ENCODE measurements at regions not wholly inside any gene's neighbourhood (a gene's known extent, or its start where the extent isn't known, plus 50 kb on each side); places are given as distances from the start of the nearest gene placed in this dataset.
A peak's percentile ranks its signal among the peaks of the same experiment; 100 is the strongest.

DNA sequence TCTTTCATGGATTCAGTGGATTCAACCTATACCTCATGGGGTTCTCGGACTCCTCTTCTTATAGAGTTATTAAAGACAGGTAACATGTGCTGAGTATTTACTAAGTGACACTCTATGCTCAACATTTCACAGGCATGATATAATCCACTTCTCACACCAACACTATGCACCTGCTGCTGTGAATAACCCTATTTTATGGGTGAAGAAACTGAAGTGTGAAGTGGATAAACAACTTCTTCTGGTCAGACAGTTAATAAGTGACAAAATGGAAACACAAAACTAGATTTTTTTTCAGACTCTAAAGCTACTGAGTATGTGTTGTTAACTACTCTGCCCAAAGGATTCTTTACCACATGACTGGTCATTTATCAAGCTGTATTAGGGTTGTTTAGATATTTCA lies 403.5 kb downstream of the DIPK2A start:
- no peak for DNase-seq
- WGBS (ENCODE audit: insufficient coverage): no CpG with 5 or more reads among the region's 1 CpG
- Histone ChIP-seq H3K27me3 (ENCODE audit: control insufficient read depth, insufficient read depth, low read length) (no peaks in the 10 kb centered on the region), H3K9me3 (replicated peaks; ENCODE audit: control insufficient read depth, low read depth, low read length) (peaks cover 2% of the 10 kb centered on the region), H3K4me1 (ENCODE audit: control insufficient read depth, insufficient read depth, low read length) (no peaks in the 10 kb centered on the region), H3K27ac (ENCODE audit: low read length) (no peak overlapping the region), H3K4me3 (ENCODE audit: low read length) (no peak overlapping the region), H3K36me3 (ENCODE audit: control insufficient read depth, insufficient read depth, low read length) (no peaks in the 10 kb centered on the region)

DNA sequence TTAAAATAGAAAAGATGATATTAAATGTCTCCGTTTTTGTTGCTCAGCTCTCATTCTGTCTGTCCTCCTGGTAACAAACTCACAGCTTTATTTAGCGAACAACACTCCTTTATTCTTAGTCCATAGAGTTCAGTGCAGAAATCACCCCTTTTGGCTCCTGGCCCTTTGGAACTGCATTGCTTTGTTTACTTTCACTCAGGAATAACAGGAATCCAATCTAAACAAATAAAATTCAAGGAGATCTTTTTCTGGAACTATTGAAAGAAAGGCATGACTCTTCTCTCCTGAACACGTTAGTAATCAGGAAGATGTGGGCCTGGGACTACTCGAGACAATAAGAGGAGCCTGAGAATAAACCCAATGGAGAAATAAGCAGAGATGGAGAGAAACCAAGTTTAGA lies 409.2 kb downstream of the DIPK2A start:
- Histone ChIP-seq H3K36me3 (ENCODE audit: control insufficient read depth, insufficient read depth, low read length) (no peaks in the 10 kb centered on the region), H3K27ac (ENCODE audit: low read length) (no peak overlapping the region), H3K27me3 (ENCODE audit: control insufficient read depth, insufficient read depth, low read length) (no peaks in the 10 kb centered on the region), H3K4me1 (ENCODE audit: control insufficient read depth, insufficient read depth, low read length) (no peaks in the 10 kb centered on the region), H3K9me3 (replicated peaks; ENCODE audit: control insufficient read depth, low read depth, low read length) (no peaks in the 10 kb centered on the region), H3K4me3 (ENCODE audit: low read length) (no peak overlapping the region)
- 88% methylated on average over 1 of the region's 4 CpGs for WGBS (ENCODE audit: insufficient coverage)
- DNase-seq: peak; percentile 5

DNA sequence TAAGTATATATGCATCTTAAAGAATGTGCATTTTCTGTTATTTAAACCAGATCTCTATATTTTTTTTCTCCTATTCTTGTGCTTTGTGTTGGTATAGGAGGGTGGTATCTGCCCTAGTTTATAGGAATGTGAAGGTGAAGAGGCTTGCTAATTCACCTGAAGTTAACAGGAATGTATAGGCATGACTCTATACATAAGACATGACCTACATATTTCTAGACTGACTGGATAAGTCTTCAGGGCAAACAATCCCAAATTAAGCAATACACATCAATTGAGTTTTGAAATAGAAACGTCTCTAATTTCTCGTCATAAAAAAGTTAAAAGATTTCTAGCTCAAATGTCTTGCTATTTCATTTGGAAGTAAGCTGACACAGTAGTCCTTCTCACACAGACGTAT lies 410.0 kb downstream of the DIPK2A start:
- WGBS (ENCODE audit: insufficient coverage): no CpG with 5 or more reads among the region's 3 CpGs
- H3K27me3 ChIP-seq (ENCODE audit: control insufficient read depth, insufficient read depth, low read length): no peaks in the 10 kb centered on the region
- H3K4me3 ChIP-seq (ENCODE audit: low read length): no peak overlapping the region
- no peak for DNase-seq
- H3K4me1 ChIP-seq (ENCODE audit: control insufficient read depth, insufficient read depth, low read length): no peaks in the 10 kb centered on the region
- H3K36me3 ChIP-seq (ENCODE audit: control insufficient read depth, insufficient read depth, low read length): no peaks in the 10 kb centered on the region
- no peaks in the 10 kb centered on the region for H3K9me3 ChIP-seq (replicated peaks; ENCODE audit: control insufficient read depth, low read depth, low read length)
- H3K27ac ChIP-seq (ENCODE audit: low read length): no peak overlapping the region

DNA sequence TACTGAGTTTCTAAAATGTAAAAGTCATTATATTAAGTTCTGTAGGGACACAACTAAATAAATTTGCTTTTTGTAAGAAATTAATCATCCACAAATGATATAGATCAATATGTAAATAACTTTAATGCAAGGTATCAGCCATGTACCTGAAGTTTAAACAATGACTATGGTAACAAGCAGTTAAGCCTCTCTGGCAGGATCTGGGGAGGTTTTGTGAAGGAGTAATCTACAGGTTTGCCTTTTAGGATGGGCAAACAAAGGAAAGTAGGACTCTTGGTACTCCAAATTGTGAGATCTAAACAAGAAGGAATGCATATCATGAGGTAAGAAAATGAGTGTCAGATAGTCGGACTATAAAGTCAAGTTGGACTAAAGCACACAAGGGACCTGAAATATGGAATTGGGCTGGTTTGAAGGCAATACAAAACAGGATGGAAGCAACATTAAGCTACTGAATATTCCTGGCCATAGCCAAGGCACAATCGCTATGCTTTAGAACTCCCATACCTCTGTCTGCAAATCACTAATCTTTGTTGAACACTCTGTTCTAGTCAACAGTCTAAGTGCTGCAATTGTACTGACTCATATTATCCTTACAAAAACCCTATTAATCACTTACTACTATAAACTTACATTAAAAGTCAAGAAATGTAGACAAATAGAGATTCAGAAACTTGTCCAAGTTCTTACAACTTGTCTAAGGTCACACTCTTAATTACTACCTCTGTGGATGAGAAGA lies 412.8 kb downstream of the DIPK2A start:
- H3K9me3 ChIP-seq (replicated peaks; ENCODE audit: control insufficient read depth, low read depth, low read length): no peaks in the 10 kb centered on the region
- DNase-seq: no peak
- H3K4me1 ChIP-seq (ENCODE audit: control insufficient read depth, insufficient read depth, low read length): no peaks in the 10 kb centered on the region
- no peak overlapping the region for H3K27ac ChIP-seq (ENCODE audit: low read length)
- H3K36me3 ChIP-seq (ENCODE audit: control insufficient read depth, insufficient read depth, low read length): no peaks in the 10 kb centered on the region
- H3K27me3 ChIP-seq (ENCODE audit: control insufficient read depth, insufficient read depth, low read length): no peaks in the 10 kb centered on the region
- H3K4me3 ChIP-seq (ENCODE audit: low read length): no peak overlapping the region
- 77% methylated on average over 2 of the region's 2 CpGs for WGBS (ENCODE audit: insufficient coverage)

DNA sequence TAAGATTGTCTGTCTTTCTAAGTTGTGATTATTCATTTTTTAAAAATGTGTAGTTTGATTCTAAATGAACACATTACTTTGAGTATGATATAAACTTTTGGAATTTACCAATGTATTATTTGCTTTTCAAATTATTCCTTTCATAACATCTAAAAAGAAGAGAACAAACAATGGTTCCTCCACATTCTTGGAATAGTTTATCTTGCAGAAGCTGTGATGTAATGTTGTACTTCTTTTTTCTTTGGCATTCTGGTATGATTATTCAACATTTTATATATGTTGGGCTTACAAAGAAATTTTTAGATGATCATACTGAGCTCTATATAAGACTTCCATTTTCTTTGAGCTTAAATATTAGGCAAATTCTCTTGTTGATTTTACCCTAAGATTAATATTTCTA lies 419.2 kb downstream of the DIPK2A start:
- no peak for DNase-seq

DNA sequence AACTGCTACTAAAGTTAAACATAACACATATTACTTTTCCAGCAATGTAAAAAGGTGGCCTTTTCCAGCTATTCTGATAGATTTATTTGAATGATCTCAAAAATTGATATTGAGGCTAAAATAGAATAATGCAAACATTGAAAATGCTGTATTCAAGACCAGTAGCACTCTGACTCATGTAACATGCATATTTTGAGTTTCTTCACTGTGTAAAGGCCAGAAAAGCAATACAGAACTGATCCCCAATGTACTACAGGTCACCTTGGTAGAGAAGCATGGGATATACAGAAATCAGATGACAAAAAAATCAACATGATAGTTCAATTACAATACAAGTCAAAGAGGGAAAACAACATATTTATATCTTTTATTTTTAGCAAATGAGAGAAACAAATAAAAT lies 419.6 kb downstream of the DIPK2A start:
- H3K9me3 ChIP-seq (replicated peaks; ENCODE audit: control insufficient read depth, low read depth, low read length): no peaks in the 10 kb centered on the region
- no peaks in the 10 kb centered on the region for H3K36me3 ChIP-seq (ENCODE audit: control insufficient read depth, insufficient read depth, low read length)
- no peaks in the 10 kb centered on the region for H3K4me1 ChIP-seq (ENCODE audit: control insufficient read depth, insufficient read depth, low read length)
- DNase-seq: no peak
- H3K27ac ChIP-seq (ENCODE audit: low read length): no peak overlapping the region
- no peak overlapping the region for H3K4me3 ChIP-seq (ENCODE audit: low read length)
- no peaks in the 10 kb centered on the region for H3K27me3 ChIP-seq (ENCODE audit: control insufficient read depth, insufficient read depth, low read length)

More for the DNA sequence above, 419.2 kb downstream of the DIPK2A start:
- no peak overlapping the region for H3K4me3 ChIP-seq (ENCODE audit: low read length)
- H3K27ac ChIP-seq (ENCODE audit: low read length): no peak overlapping the region
- no peaks in the 10 kb centered on the region for H3K4me1 ChIP-seq (ENCODE audit: control insufficient read depth, insufficient read depth, low read length)
- H3K9me3 ChIP-seq (replicated peaks; ENCODE audit: control insufficient read depth, low read depth, low read length): no peaks in the 10 kb centered on the region
- H3K36me3 ChIP-seq (ENCODE audit: control insufficient read depth, insufficient read depth, low read length): no peaks in the 10 kb centered on the region
- no peaks in the 10 kb centered on the region for H3K27me3 ChIP-seq (ENCODE audit: control insufficient read depth, insufficient read depth, low read length)

DNA sequence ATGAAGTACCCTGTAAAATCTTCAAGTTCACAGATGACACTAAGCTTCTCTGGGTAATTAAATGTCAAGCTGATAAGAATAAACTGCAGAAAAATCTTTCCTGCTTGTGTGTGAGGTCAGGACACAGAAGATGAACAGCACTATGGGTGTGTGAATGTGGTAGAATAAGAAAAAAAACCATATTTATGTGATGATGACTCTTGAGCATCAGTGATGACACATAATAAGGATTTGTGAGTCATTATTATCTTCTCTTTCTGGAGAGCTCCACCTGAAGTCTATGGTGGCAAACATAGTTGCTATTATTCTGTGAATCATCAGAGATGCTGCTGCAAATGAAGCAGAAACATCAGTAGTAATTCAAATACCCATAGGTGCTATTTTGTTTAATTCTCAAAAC lies 422.4 kb downstream of the DIPK2A start:
- no peaks in the 10 kb centered on the region for H3K9me3 ChIP-seq (replicated peaks; ENCODE audit: control insufficient read depth, low read depth, low read length)
- no peaks in the 10 kb centered on the region for H3K36me3 ChIP-seq (ENCODE audit: control insufficient read depth, insufficient read depth, low read length)
- H3K27me3 ChIP-seq (ENCODE audit: control insufficient read depth, insufficient read depth, low read length): no peaks in the 10 kb centered on the region
- H3K4me1 ChIP-seq (ENCODE audit: control insufficient read depth, insufficient read depth, low read length): no peaks in the 10 kb centered on the region
- no peak for DNase-seq
- H3K4me3 ChIP-seq (ENCODE audit: low read length): no peak overlapping the region
- H3K27ac ChIP-seq (ENCODE audit: low read length): no peak overlapping the region

DNA sequence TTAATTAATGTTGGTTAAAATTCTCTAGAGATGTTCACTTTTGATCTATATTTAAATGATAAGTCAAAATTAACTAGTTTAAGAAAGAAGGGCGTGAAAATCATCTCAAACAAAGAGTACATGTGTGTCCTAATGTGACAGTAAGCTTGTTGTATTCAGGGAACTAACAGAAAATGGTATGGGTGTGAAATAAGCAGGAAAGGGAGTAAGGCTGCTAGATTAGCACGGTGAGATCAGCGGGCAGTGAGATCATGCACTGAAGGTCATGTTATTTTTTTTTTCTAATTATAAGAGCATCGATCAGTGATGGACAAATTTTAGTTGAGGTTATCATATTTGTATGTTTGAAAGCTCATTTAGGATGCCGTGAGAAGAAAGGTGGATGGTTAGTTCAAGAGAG lies 430.8 kb downstream of the DIPK2A start:
- Histone ChIP-seq H3K9me3 (replicated peaks; ENCODE audit: control insufficient read depth, low read depth, low read length) (peaks cover 2% of the 10 kb centered on the region), H3K27ac (ENCODE audit: low read length) (no peak overlapping the region), H3K27me3 (ENCODE audit: control insufficient read depth, insufficient read depth, low read length) (no peaks in the 10 kb centered on the region), H3K36me3 (ENCODE audit: control insufficient read depth, insufficient read depth, low read length) (no peaks in the 10 kb centered on the region), H3K4me3 (ENCODE audit: low read length) (no peak overlapping the region), H3K4me1 (ENCODE audit: control insufficient read depth, insufficient read depth, low read length) (no peaks in the 10 kb centered on the region)
- no peak for DNase-seq
- WGBS (ENCODE audit: insufficient coverage): 75% methylated on average over 3 of the region's 5 CpGs

- no peak overlapping the region for H3K27ac ChIP-seq (ENCODE audit: low read length)
- 77% methylated on average over 2 of the region's 3 CpGs for WGBS (ENCODE audit: insufficient coverage)
- DNase-seq: no peak
These were observed 431.4 kb downstream of the DIPK2A start for GRCh38 chr3:144403040-144403457.

DNA sequence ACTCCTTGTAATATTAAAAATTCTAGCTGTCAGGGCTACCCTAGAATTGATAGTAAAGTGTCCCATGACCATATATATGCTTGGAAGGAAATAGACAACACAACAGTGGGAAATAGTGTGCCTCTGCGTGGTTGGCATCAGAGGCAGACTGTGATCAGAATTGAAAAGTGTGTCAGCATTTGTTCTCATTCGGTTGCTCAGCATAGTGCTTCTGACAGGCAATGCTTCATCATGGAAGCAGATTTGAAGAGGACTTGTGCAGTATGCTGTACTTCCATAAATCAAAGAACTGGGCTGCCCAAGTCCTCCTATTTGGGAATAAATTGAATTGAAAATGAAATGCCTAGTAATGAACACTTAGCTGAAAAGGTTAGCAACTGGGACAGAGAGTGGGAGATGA lies 435.7 kb downstream of the DIPK2A start:
- 77% methylated on average over 2 of the region's 2 CpGs for WGBS (ENCODE audit: insufficient coverage)
- DNase-seq: no peak
- no peaks in the 10 kb centered on the region for H3K9me3 ChIP-seq (replicated peaks; ENCODE audit: control insufficient read depth, low read depth, low read length)
- no peaks in the 10 kb centered on the region for H3K27me3 ChIP-seq (ENCODE audit: control insufficient read depth, insufficient read depth, low read length)
- H3K4me1 ChIP-seq (ENCODE audit: control insufficient read depth, insufficient read depth, low read length): no peaks in the 10 kb centered on the region
- H3K36me3 ChIP-seq (ENCODE audit: control insufficient read depth, insufficient read depth, low read length): no peaks in the 10 kb centered on the region
- no peak overlapping the region for H3K27ac ChIP-seq (ENCODE audit: low read length)
- H3K4me3 ChIP-seq (ENCODE audit: low read length): no peak overlapping the region

More at GRCh38 chr3:144403040-144403457, 431.4 kb downstream of the DIPK2A start:
- no peaks in the 10 kb centered on the region for H3K4me1 ChIP-seq (ENCODE audit: control insufficient read depth, insufficient read depth, low read length)
- H3K9me3 ChIP-seq (replicated peaks; ENCODE audit: control insufficient read depth, low read depth, low read length): peaks cover 2% of the 10 kb centered on the region
- H3K36me3 ChIP-seq (ENCODE audit: control insufficient read depth, insufficient read depth, low read length): no peaks in the 10 kb centered on the region
- H3K4me3 ChIP-seq (ENCODE audit: low read length): no peak overlapping the region
- H3K27me3 ChIP-seq (ENCODE audit: control insufficient read depth, insufficient read depth, low read length): no peaks in the 10 kb centered on the region

DNA sequence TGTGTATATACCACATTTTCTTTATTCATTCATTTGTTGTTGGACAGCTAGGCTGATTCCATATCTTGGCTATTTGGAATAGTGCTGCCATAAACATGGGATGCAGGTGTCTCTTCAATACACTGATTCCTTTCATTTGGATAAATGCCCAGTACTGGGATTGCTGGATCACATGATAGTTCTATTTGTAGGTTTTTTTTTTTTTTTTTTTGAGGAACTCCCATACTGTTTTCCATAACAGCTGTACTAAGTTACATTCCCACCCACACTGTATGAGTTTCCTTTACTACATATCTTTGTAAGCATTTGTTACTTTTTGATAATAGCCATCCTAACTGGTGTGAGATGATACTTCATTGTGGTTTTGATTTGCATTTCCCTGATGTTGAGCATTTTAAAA lies 437.7 kb downstream of the DIPK2A start:
- Histone ChIP-seq H3K27ac (ENCODE audit: low read length) (no peak overlapping the region), H3K27me3 (ENCODE audit: control insufficient read depth, insufficient read depth, low read length) (no peaks in the 10 kb centered on the region), H3K9me3 (replicated peaks; ENCODE audit: control insufficient read depth, low read depth, low read length) (no peaks in the 10 kb centered on the region), H3K4me1 (ENCODE audit: control insufficient read depth, insufficient read depth, low read length) (no peaks in the 10 kb centered on the region), H3K4me3 (ENCODE audit: low read length) (no peak overlapping the region), H3K36me3 (ENCODE audit: control insufficient read depth, insufficient read depth, low read length) (no peaks in the 10 kb centered on the region)
- peak; percentile 80 for DNase-seq

Data from muscle of leg (tissue), 3 donors.